ENCODE measurements at regions not wholly inside any gene's neighbourhood (a gene's known extent, or its start where the extent isn't known, plus 50 kb on each side); places are given as distances from the start of the nearest gene placed in this dataset.

DNA sequence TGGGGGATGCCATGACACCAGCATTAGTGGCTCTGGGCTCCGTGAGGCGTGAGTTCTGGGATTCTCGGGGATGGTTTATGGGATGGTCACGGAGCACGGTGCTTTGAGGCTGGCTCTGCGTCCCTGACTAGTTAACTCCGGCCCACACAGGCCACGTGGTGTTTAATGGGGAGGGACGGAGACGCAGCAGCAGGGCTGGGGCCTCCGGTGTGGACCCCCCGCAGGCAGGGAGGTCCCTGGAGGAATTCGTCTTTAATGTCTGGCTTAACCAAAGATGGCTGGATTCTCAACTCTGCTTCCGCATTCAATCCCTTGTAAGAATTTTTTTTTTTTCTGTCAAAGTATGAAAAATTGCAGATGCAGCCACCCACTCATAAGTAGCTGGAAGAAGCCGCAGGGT lies 86.4 kb upstream of the RFLNA start:
- TF ChIP-seq, protein P1, sequence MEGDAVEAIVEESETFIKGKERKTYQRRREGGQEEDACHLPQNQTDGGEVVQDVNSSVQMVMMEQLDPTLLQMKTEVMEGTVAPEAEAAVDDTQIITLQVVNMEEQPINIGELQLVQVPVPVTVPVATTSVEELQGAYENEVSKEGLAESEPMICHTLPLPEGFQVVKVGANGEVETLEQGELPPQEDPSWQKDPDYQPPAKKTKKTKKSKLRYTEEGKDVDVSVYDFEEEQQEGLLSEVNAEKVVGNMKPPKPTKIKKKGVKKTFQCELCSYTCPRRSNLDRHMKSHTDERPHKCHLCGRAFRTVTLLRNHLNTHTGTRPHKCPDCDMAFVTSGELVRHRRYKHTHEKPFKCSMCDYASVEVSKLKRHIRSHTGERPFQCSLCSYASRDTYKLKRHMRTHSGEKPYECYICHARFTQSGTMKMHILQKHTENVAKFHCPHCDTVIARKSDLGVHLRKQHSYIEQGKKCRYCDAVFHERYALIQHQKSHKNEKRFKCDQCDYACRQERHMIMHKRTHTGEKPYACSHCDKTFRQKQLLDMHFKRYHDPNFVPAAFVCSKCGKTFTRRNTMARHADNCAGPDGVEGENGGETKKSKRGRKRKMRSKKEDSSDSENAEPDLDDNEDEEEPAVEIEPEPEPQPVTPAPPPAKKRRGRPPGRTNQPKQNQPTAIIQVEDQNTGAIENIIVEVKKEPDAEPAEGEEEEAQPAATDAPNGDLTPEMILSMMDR (IDR thresholded peaks at IDR 0.05) = no peak
- TF ChIP-seq POLR2AphosphoS5 (IDR thresholded peaks at IDR 0.05; ENCODE audit: low read depth, low read length) = no peak
- no peak for TF ChIP-seq TCF7L2 (IDR thresholded peaks at IDR 0.05; ENCODE audit: low read depth, low read length)

Data from Panc1 (cell line).